ENCODE measurements at regions not wholly inside any gene's neighbourhood (a gene's known extent, or its start where the extent isn't known, plus 50 kb on each side); places are given as distances from the start of the nearest gene placed in this dataset.

GRCh38 chr10:131430716-131431412 lies 119.3 kb upstream of the TCERG1L start:
- H3K36me3 ChIP-seq: no peaks in the 10 kb centered on the region
- no peak overlapping the region for H3K4me3 ChIP-seq
- WGBS: 74% methylated on average over 16 of the region's 16 CpGs
- H3K27ac ChIP-seq (replicated peaks in 1 of 4): no peak overlapping the region
- peaks cover 0 to 3% (median 2%) of the 10 kb centered on the region in 4 donors for H3K4me1 ChIP-seq
- DNase-seq (ENCODE audit: extremely low spot score): no peak
- TF ChIP-seq EP300 (IDR thresholded peaks at IDR 0.05): no peak
- TF ChIP-seq CTCF (IDR thresholded peaks at IDR 0.05): no peak
- intact Hi-C loops (cut with DNase I): no loop called here
- H3K27me3 ChIP-seq: peaks cover 0 to 57% (median 0%) of the 10 kb centered on the region in 4 donors
- H3K9me3 ChIP-seq: no peaks in the 10 kb centered on the region

GRCh38 chr10:131431533-131431932 lies 120.0 kb upstream of the TCERG1L start:
- no peak for TF ChIP-seq CTCF (IDR thresholded peaks at IDR 0.05)
- TF ChIP-seq POLR2A (IDR thresholded peaks at IDR 0.05; ENCODE audit: low read depth): no peak
- TF ChIP-seq EP300 (IDR thresholded peaks at IDR 0.05): no peak
- no peak for TF ChIP-seq POLR2AphosphoS5 (IDR thresholded peaks at IDR 0.05)
- DNase-seq (ENCODE audit: extremely low spot score): no peak
- intact Hi-C loops (cut with DNase I): no loop called here

GRCh38 chr10:131431978-131432690 lies 120.6 kb upstream of the TCERG1L start:
- Histone ChIP-seq H3K4me1 (peaks cover 0 to 16% (median 14%) of the 10 kb centered on the region in 4 donors), H3K27ac (replicated peaks in 1 of 4) (no peak overlapping the region), H3K4me3 (no peak overlapping the region), H3K36me3 (no peaks in the 10 kb centered on the region), H3K27me3 (peaks cover 0 to 44% (median 0%) of the 10 kb centered on the region in 4 donors), H3K9me3 (no peaks in the 10 kb centered on the region)
- intact Hi-C loops (cut with DNase I): no loop called here
- 87% methylated on average over 16 of the region's 16 CpGs for whole genome bisulfite sequencing
- TF ChIP-seq POLR2AphosphoS5 (IDR thresholded peaks at IDR 0.05) (no peak), CTCF (IDR thresholded peaks at IDR 0.05) (no peak), EP300 (IDR thresholded peaks at IDR 0.05) (no peak), POLR2A (IDR thresholded peaks at IDR 0.05; ENCODE audit: low read depth) (no peak)
- no peak for DNase-seq (ENCODE audit: extremely low spot score)

More at GRCh38 chr10:131431533-131431932, 120.0 kb upstream of the TCERG1L start:
- Histone ChIP-seq H3K4me3 (no peak overlapping the region), H3K9me3 (no peaks in the 10 kb centered on the region), H3K27me3 (peaks cover 0 to 50% (median 0%) of the 10 kb centered on the region in 4 donors), H3K27ac (replicated peaks in 1 of 4) (no peak overlapping the region), H3K36me3 (no peaks in the 10 kb centered on the region), H3K4me1 (peaks cover 0 to 10% (median 9%) of the 10 kb centered on the region in 4 donors)
- WGBS: 65% methylated on average over 7 of the region's 7 CpGs

GRCh38 chr10:131433568-131433967 lies 122.0 kb upstream of the TCERG1L start:
- no peak for DNase-seq (ENCODE audit: extremely low spot score)
- TF ChIP-seq CTCF (IDR thresholded peaks at IDR 0.05) (no peak), POLR2A (IDR thresholded peaks at IDR 0.05; ENCODE audit: low read depth) (no peak), POLR2AphosphoS5 (IDR thresholded peaks at IDR 0.05) (no peak), EP300 (IDR thresholded peaks at IDR 0.05) (no peak)
- Histone ChIP-seq H3K4me1 (peaks cover 0 to 16% (median 14%) of the 10 kb centered on the region in 4 donors), H3K27me3 (peaks cover 0 to 36% (median 0%) of the 10 kb centered on the region in 4 donors), H3K9me3 (no peaks in the 10 kb centered on the region), H3K4me3 (no peak overlapping the region), H3K27ac (replicated peaks in 1 of 4) (no peak overlapping the region), H3K36me3 (no peaks in the 10 kb centered on the region)
- WGBS: 80% methylated on average over 8 of the region's 8 CpGs
- intact Hi-C loops (cut with DNase I): no loop called here
